SHP77 (cell line): ENCODE measurements at regions not wholly inside any gene's neighbourhood (a gene's known extent, or its start where the extent isn't known, plus 50 kb on each side); places are given as distances from the start of the nearest gene placed in this dataset.
"Not testable (repeated sequence)": the region's sequence is repeated elsewhere in the genome, so short reads cannot be mapped to it uniquely, and the experiment has no call there.

Experiments used
- DNase-seq, 2 experiments: peaks; one replicate each; lab custom pipeline; 2025; lab: John Stamatoyannopoulos, UW

- DNase-seq = no peak
These were observed 163.9 kb downstream of the SMAD6 start for GRCh38 chr15:66865622-66866611.

DNA sequence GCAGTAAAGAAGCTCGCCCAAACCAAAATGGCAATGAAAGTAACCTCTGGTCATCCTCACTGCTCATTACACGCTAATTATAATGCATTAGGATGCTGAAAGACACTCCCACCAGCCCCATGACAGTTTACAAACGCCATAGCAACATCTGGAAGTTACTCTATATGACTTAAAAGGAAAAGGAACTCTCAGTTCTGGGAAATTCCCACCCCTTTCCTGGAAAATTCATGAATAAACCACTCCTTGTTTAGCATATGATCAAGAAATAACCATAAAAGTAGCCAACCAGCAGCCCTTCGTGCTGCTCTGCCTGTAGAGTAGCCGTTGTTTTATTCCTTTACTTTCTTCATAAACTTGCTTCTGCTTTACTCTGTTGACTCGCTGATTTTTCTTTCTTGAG, 164.6 kb downstream of the SMAD6 start:
- no peak for DNase-seq

DNA sequence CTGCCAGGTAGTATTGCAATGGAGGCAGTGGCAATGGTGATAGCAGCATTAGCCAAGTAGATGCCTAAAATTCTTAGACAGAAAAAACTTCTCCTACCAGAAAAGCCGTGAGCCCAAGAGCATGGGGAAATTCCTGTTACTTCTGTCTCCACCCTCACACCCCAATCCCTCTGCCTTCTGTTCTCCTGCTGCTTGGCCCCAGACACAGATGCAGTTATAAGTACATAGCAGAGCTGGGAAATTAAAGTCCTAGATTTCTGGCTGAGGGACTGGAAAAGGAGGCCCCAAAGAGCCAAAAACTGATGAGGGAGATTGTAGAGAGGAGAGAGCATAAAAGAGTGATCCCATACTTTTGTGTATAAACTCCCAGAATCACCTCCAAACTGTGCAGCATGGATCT, 166.9 kb downstream of the SMAD6 start:
- no peak for DNase-seq

DNA sequence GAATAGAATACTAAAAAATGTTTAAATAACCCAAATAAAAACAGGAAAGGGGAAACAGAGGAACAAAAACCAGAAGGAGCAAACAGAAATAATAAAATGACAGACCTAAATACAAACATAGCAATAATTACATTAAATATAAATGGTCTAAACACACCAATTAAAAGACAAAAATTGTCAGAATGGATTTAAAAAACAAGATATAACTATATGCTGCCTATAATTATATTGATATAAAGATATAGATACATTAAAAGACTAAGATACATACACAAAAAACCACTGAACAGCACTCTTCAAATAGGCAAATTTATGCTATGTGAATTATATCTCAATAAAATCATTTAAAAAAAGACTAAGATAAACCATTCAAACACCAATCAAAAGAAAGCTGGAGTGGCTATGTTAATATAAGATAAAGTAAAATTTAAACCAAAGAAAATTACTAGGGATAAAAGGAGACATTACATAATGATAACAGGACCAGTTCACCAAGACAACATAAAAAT, 168.9 kb downstream of the SMAD6 start:
- no peak for DNase-seq

DNA sequence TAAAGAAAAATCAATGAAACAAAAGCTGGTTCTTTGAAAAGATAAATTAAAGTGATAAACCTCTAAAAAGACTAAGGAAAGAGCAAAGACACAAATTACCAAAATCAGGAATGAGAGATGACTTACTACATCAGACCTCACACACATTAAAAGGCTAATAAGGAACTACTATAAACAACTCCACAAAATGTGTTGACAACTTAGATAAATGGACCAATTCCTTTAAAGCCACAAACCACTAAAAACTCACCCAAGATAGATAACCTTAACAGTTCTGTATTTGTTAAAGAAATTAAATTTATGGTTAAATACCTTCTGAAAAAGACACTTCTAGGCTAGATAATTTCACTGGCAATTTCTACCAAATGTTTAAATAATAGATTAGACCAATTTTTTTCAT, 170.4 kb downstream of the SMAD6 start:
- DNase-seq = no peak

GRCh38 chr15:66873331-66873730, 171.3 kb downstream of the SMAD6 start:
- DNase-seq = not testable (repeated sequence)

GRCh38 chr15:66873856-66874255, 171.8 kb downstream of the SMAD6 start:
- DNase-seq = no peak

DNA sequence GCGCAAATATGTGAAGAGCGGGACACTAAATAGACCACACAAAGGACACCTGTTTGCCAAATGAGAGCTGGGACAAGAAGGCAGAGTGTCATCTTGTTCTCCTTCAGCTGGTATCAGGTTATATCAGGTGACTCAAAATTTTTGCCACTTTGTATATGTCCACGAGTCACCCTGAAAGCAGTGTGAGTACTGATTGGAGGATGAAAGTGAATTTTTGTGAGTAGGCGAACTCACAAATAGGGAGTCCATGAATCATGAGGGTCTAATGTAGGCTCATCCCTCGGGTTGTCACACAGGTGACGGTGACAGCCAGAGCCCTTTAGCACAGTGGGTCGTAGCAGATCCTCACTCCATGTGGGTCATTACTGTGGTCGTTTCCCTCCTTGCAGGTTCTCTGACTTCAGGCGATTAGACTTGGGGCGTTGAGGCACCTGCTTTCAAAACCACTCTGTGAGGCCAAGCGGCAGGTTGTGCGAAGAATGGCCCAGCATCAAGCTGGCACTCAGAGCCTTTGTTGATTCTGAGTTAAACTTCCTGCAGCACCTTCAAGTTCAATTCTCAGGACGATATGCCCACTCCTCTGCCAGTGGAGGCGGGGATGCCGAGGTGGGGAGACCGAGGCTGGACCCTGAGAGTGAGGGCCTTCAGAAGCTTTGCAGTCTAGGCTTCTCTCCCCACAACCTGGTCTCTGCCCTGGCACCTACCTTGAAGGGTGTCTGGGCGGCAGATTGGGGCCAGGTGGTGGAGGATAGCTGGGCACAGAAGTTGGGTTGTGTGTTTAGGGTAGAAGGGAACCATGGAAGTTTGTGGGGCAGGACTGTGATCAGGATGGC, 173.8 kb downstream of the SMAD6 start:
- DNase-seq = no peak

DNA sequence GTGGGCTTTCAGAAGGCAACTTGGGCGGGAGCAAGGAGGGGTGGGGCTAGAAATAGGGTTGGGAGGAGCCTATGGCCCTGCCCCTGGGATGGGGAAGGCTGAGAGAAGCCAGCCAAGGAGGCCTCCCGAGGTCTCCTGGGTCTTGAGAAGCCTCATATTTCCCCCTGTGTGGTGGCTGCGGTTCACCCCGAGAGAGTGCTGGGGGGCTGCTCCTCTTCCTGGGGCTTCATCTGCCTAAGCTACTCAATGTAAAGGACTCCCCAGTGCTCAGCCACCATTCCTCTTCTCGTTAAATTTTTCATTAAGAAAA, 174.3 kb downstream of the SMAD6 start:
- no peak for DNase-seq

DNA sequence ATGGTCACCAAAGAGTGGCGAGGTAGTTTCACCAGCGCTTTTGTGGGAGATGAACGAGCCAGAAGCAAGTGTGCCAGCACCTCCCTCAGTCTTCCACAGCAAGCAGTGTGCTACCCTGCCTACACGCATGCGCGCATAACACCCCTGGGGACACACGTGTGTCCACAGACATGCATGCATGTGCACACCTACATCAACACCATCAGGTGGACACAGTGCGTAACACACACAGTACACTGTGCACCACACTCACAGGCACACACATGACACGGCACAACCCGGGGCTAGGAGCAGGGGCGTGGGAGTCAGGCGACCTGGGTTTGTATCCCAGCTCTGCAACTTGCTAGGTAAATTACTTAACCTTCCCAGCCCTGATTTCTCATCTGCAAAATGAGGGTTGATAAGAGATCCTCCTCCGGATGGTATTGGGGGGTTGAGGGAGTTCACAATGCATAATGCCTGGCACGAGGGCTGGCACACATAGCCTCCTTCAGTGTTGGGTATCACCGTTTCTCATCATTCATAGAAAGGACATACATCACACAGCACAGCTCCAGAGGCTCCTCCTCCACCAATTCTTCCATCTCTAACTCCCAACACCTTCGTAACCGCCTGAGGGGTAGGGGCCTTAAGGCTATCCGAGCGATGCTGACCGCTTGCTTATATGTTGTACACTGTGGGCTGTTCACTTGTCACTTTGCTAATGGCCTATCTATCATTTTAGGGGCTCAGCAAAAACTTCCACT, 174.9 kb downstream of the SMAD6 start:
- DNase-seq = no peak

GRCh38 chr15:66877477-66878271, 175.6 kb downstream of the SMAD6 start:
- no peak for DNase-seq

GRCh38 chr15:66878761-66879160, 176.7 kb downstream of the SMAD6 start:
- peak in 1 of 2 experiments; percentile 18 for DNase-seq

GRCh38 chr15:66879531-66880368, 177.7 kb downstream of the SMAD6 start:
- no peak for DNase-seq

DNA sequence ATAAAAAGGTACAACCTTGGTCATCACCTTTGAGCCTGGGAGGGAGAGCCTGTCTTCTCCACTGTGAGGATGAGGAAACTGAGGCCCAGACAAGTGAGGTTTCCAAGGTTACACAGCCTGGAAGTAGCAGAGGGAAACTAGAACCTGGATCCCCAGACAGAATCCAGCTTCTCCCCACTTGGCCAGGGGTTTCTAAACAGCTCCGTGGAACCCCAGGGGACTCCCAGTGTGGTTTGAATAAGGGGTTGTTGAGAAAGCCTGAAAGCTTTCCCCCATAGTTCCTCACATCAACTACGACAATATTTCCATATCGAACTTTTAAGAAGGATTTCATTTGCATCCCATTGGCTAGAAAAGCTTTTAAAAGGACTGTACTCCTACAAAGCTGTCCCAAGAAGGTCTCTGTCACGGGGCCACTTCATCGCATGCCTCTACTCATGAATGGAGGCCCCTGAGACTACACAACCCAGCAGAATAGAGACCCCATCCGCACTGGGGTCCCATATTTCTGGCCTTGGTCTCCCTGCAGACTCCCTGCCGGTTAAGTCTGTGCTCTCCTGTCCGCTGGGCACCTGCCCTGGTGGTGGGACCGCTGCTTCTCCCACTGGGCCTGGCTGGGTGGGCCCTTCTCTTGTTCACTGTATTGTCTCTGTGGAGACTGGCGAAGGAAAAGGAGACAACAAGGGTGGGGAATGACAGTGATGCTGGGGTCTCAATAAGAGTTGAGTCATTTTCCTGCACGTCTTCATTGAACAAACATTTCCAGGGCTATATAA, 178.5 kb downstream of the SMAD6 start:
- DNase-seq = no peak

DNA sequence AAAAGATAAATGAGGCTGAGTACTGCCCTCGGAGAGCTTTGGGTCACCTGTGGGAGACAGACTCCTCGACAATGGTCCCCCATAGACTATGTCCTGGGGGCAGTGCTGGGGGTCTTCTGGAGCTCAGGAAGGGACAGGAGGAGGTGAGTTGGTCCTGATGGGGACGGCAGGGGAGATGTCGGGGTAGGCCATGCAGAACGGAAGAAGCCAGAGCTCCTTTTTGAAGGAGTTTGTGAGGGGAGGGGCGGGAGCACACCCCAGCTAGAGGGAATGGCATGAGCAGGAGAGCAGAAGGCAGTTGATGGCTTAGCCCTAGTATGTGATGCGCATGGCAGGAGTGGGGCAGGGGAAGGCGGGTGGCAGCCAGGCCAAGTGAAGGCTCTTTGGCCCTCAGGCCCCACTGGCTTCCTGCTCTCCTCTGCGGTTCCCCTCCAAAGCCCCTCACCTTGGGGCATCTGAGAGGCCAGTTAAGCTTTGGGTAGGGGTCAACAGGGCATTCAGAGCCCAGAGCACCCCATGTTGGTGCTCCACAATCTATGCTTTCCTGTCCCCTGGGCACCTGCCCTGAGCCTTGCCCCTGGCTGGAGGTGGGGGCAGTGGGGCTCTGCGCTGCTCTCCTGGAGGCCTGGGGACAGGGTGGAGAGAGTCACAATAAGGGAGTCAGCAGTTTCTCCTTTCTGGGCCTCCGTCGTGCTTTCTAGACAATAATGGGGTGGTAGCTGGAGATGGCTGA, 179.3 kb downstream of the SMAD6 start:
- no peak for DNase-seq

DNA sequence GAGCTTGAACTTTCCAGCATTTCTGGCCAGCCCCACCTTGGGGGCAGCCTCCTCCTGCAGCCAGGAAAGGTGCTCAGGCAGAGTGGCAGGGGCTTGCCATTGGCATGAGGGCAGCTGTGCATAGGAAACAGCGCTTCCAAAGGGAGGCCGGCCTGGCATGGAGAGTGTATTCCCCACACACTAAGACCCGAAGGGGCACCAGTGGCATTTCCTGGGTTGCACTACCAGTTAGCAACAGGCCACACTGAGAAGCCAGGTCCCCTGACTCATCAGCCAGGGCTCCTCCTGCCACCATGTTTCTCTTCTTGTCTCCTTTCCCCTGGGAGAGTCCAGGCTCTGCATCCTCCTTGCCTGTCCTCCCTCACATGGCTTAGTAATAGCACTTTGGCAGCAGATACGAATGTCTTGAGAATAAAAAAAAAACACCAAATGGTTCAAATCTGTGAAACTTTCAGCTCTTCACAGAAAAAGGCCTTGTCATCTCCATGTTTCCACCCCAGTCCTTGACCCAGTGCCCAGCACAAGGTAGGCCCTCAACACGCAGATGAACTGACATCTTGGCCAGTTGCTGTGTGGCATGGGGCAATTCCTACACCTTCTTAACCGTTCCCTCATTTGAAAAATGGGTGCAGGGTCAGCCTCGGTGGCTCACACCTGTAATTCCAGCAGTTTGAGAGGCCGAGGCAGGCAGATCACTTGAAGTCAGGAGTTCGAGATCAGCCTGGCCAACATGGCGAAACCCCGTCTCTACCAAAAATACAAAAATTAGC, 180.4 kb downstream of the SMAD6 start:
- no peak for DNase-seq

DNA sequence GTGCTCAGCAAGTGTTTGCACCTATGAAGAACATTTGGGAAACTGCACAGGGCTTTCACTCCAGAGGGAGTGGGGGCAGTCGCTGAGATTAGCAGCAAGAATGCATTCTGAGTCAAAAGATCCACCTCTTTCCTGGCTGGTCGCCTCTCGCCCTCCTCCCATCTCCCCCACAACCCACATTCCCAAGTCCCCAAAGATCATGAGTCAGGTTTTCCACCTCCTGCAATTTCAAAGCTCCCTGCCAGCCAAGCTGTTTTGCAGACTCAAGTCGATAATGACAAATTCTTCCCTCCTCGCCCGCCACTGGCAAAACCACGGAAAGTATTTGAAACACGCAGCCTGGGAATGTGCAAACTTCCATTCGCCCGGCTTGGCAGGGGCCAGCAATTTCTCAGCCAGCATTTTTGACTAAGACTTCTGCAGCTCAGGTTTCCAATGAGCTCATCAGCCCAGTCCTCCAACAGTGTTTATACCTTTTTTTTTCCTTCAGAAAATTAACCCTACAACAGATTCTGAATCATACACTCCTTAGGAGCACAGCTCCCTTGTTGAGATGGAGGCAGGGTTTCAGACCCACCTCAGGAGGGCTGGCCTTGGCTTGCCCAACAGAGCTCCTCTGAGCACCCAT, 181.4 kb downstream of the SMAD6 start:
- no peak for DNase-seq
